GM12891 (cell line): ENCODE measurements at regions not wholly inside any gene's neighbourhood (a gene's known extent, or its start where the extent isn't known, plus 50 kb on each side); places are given as distances from the start of the nearest gene placed in this dataset.

Experiments
- DNase-seq: peaks from one replicate; pipeline ENCODE4 v3.0.0; 2011; ENCODE audit warnings: low spot score; ENCODE audit not compliant: insufficient read length
- FAIRE-seq: peaks from 2 replicates; lab custom pipeline; 2011; peaks lifted over from hg19 to GRCh38; lab: Jason Lieb, UNC
- PAX5 ChIP-seq: IDR thresholded peaks from 2 replicates; pipeline ENCODE4 v1.6.1; 2011; ENCODE audit warnings: low read length, moderate library complexity, mild to moderate bottlenecking; ENCODE audit not compliant: insufficient read depth, severe bottlenecking
- POLR2A ChIP-seq: IDR thresholded peaks from 2 replicates; pipeline ENCODE4 v1.6.1; 2011; ENCODE audit warnings: low read depth, low read length, control low read depth
- POLR2AphosphoS5 ChIP-seq: IDR thresholded peaks from 2 replicates; pipeline ENCODE4 v1.6.1; 2011; ENCODE audit warnings: low read depth, low read length, control low read depth
- POU2F2 ChIP-seq: IDR thresholded peaks from 2 replicates; pipeline ENCODE4 v1.6.1; 2011; ENCODE audit warnings: low read depth, mild to moderate bottlenecking, control low read depth, low read length, moderate library complexity
- SPI1 ChIP-seq: IDR thresholded peaks from 2 replicates; pipeline ENCODE4 v1.6.1; 2011; ENCODE audit warnings: low read depth, low read length, control low read depth
- TAF1 ChIP-seq: IDR thresholded peaks from 2 replicates; pipeline ENCODE4 v1.6.1; 2011; ENCODE audit warnings: low read depth, low read length, control low read depth

- FAIRE-seq (no peak), DNase-seq (no peak)
- TF ChIP-seq POLR2AphosphoS5 (no peak), PAX5 (no peak), SPI1 (no peak), POU2F2 (no peak), POLR2A (no peak), TAF1 (no peak)
Measured at GRCh38 chr13:74869846-74870245, 612.1 kb downstream of the TBC1D4 start.

GRCh38 chr13:74868049-74868448 is 613.9 kb downstream of the TBC1D4 start:
- no peak for TF ChIP-seq PAX5
- no peak for TF ChIP-seq SPI1
- TF ChIP-seq POLR2AphosphoS5 = no peak
- no peak for TF ChIP-seq TAF1
- DNase-seq = no peak
- FAIRE-seq = no peak

- no peak for FAIRE-seq
Measured at GRCh38 chr13:74867460-74867859, 614.5 kb downstream of the TBC1D4 start.

GRCh38 chr13:74866101-74866500 is 615.9 kb downstream of the TBC1D4 start:
- FAIRE-seq = no peak
- DNase-seq = no peak
- no peak for TF ChIP-seq POLR2A
- no peak for TF ChIP-seq POLR2AphosphoS5
- TF ChIP-seq PAX5 = no peak
- TF ChIP-seq TAF1 = no peak
- TF ChIP-seq POU2F2 = no peak
- no peak for TF ChIP-seq SPI1

More at GRCh38 chr13:74867460-74867859, 614.5 kb downstream of the TBC1D4 start:
- TF ChIP-seq PAX5 (no peak), POLR2A (no peak), POLR2AphosphoS5 (no peak), POU2F2 (no peak), SPI1 (no peak), TAF1 (no peak)
- no peak for DNase-seq

- TF ChIP-seq SPI1 (no peak), POU2F2 (no peak), TAF1 (no peak), PAX5 (no peak), POLR2A (no peak), POLR2AphosphoS5 (no peak)
- DNase-seq (no peak), FAIRE-seq (no peak)
Measured at GRCh38 chr13:74865656-74866055, 616.3 kb downstream of the TBC1D4 start.

- no peak for TF ChIP-seq POLR2AphosphoS5
- TF ChIP-seq POU2F2 = no peak
- TF ChIP-seq PAX5 = no peak
- TF ChIP-seq SPI1 = no peak
- no peak for TF ChIP-seq TAF1
- no peak for TF ChIP-seq POLR2A
- DNase-seq (no peak), FAIRE-seq (no peak)
Measured at GRCh38 chr13:74860789-74861188, 621.2 kb downstream of the TBC1D4 start.

GRCh38 chr13:74850893-74851292 is 631.1 kb downstream of the TBC1D4 start:
- TF ChIP-seq POU2F2 (no peak), SPI1 (no peak), PAX5 (no peak), POLR2A (no peak), TAF1 (no peak), POLR2AphosphoS5 (no peak)
- no peak for DNase-seq
- FAIRE-seq = no peak

GRCh38 chr13:74847966-74848365 is 634.0 kb downstream of the TBC1D4 start:
- TF ChIP-seq TAF1 = no peak
- TF ChIP-seq SPI1 = no peak
- TF ChIP-seq POLR2AphosphoS5 = no peak
- TF ChIP-seq POU2F2 = no peak
- TF ChIP-seq POLR2A = no peak
- no peak for TF ChIP-seq PAX5
- DNase-seq (no peak), FAIRE-seq (no peak)

GRCh38 chr13:74845806-74846205 is 636.2 kb downstream of the TBC1D4 start:
- no peak for FAIRE-seq
- DNase-seq = no peak
- no peak for TF ChIP-seq POU2F2
- no peak for TF ChIP-seq POLR2A
- no peak for TF ChIP-seq POLR2AphosphoS5
- no peak for TF ChIP-seq SPI1
- no peak for TF ChIP-seq PAX5
- no peak for TF ChIP-seq TAF1

GRCh38 chr13:74841651-74842050 is 640.3 kb downstream of the TBC1D4 start:
- TF ChIP-seq POLR2A (no peak), PAX5 (no peak), POLR2AphosphoS5 (no peak), TAF1 (no peak), POU2F2 (no peak), SPI1 (no peak)
- DNase-seq (no peak), FAIRE-seq (no peak)
